HG02759 (cell line): ENCODE measurements at regions not wholly inside any gene's neighbourhood (a gene's known extent, or its start where the extent isn't known, plus 50 kb on each side); places are given as distances from the start of the nearest gene placed in this dataset.

Experiments used
- ATAC-seq: cut with Tn5 transposase; IDR thresholded peaks from one replicate; pipeline ENCODE4 v1.9.1; 2021; ENCODE audit warnings: mild to moderate bottlenecking, moderate library complexity; ENCODE audit not compliant: unreplicated experiment

DNA sequence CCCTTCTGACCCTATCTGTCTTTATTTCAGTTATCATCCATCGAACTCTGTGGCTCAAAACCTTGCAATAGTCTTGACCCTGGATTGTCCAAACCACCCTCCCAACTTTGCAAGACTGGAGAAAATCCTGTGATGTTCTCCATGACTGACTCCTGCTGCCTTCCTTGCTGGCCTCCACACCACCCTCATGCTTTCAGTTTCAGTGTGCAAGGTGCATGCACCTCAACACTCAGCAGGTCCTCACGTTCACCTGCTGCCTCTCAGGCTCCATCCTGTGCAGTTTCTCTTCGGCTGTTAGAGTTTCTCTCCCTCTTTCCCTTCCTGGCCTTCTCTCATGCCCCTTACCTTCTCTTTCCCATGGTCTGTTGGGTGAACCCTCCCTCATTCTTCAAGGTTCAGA is 59.4 kb upstream of the ASIC2 start:
- ATAC-seq = no peak

- no peak for ATAC-seq
Measured at GRCh38 chr17:33356266-33356665, 63.2 kb upstream of the ASIC2 start.

DNA sequence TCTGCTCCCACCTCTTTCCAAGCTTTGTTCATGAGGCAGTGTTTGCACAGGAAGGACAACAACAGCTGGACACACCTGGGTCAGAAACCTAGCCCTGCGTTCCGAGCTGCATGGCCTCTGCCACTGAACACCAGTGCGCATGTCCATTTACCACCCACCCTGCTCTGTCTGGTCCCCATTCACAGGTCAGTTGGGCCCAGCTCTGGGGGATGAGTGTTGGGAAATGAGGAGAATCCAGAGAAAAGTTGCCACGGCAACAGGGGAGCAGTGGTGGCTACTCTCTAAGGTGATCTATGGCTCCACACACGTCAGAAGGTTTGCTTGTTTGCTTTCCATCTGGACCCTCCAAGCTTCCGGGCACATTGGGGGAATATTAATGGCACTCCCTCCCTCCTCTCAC is 70.4 kb upstream of the ASIC2 start:
- no peak for ATAC-seq

DNA sequence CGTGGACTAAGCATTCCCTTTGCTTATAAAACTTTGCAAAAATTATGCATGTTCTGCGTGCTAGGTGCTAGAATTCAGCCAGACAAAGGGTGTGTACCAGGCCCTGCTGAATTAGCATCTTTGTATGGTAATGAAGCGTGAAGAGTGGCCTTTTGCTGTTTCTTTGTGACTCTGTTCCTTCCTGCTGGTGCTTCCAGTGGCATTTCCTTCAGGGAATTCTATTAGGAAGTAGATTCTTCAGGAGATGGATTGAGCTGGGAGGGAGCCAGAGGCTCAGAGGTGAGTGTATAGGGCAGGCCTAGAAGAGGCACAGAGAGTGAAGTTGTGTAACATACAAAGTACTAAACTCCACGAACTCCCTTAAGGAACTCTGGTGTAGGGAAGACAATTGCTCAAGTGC is 73.9 kb upstream of the ASIC2 start:
- no peak for ATAC-seq

DNA sequence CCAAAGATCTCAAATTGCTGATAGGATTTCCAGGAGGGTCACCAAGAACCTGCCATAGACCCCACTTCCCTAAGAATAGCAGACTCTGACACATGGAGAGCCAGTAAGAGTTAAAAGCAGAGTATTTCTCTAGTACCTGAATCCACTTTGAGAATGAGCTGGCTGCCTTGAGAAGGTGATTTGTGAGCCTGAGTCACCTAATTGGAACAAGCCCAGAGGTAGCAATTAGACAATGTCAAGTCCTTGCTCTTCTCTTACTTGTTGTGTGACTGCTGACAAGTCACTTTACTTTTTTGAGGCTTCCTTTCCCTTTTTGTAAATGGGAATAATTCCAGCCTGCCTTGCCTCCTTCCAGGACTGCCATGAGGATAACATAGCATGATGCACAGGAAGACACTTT is 76.1 kb upstream of the ASIC2 start:
- ATAC-seq = no peak

DNA sequence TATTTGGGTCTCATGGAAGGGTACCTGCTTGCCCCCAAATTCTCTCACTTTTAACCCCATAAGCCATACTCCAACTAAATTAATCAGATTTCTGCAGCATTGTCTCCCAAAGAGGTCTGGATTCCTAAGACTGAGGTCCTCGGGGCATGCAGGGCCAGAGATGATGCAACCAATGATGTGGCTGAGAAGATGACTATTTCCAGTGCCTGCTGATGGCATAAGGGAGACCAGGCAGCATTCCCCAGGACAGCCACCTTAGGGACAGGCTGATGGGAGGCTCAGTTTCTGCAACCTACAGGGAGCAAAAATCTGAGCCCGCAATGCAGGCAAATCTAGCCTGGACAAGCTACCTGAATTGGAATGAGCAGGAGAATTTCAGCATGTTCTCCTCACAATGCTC is 76.8 kb upstream of the ASIC2 start:
- no peak for ATAC-seq

DNA sequence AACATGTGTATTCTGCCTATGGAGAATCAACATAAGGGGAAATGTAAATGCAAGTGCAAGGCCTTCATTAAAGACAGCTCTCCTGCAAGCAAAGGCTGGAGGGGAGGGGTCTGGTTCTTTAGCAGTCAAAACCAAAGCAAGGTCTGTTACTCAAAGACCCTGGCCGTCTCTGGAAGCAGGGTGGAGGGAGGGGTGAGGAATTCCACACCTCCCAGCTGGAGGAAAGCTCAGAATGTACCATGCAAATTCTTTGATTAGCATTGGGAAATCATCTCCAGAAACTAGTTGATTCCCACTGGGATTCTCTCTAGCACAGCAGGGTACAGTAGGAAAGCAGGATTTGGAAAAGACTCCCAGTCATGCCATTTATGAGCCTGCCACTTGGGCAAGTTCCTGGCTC is 77.3 kb upstream of the ASIC2 start:
- no peak for ATAC-seq

DNA sequence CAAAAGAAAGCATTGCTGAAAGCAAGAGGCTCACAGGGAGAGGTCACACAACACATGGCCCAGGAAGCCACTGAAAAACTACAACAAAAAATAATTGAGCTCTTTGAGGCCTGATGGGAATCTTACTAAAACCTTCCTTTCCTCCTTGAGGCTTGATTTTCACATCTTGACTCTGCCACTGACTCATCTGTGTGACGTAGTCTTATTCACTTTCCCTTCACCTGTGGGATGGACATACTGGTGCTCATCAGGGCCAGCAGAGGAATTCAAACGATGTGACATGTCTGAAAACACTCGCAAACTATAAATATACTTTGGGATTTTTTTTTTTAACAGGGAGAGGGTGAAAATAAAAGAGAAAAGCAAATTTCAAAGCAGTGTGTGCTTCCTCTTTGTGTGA is 78.3 kb upstream of the ASIC2 start:
- ATAC-seq = no peak

- no peak for ATAC-seq
Measured at GRCh38 chr17:33373273-33373672, 80.2 kb upstream of the ASIC2 start.

DNA sequence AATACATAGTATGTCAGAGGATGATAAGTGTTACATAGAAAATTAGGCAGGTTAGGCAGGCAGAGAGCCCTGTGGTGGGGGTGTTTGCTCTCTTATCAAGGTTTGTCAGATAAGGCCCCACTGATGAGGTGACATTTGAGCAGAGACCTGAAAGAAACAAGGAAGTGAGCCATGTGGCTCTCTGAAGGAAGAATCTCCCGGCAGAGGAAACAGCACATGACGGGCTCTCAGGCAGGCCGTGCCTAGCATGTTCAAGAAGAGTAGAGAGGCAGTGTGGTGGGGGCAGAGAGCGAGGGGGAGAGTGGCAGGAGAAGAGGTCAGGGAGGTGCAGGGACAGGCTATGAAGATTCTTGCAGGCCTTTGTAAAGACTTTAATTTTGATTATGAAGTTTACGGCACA is 82.0 kb upstream of the ASIC2 start:
- no peak for ATAC-seq

GRCh38 chr17:33375783-33376182 is 82.7 kb upstream of the ASIC2 start:
- no peak for ATAC-seq

DNA sequence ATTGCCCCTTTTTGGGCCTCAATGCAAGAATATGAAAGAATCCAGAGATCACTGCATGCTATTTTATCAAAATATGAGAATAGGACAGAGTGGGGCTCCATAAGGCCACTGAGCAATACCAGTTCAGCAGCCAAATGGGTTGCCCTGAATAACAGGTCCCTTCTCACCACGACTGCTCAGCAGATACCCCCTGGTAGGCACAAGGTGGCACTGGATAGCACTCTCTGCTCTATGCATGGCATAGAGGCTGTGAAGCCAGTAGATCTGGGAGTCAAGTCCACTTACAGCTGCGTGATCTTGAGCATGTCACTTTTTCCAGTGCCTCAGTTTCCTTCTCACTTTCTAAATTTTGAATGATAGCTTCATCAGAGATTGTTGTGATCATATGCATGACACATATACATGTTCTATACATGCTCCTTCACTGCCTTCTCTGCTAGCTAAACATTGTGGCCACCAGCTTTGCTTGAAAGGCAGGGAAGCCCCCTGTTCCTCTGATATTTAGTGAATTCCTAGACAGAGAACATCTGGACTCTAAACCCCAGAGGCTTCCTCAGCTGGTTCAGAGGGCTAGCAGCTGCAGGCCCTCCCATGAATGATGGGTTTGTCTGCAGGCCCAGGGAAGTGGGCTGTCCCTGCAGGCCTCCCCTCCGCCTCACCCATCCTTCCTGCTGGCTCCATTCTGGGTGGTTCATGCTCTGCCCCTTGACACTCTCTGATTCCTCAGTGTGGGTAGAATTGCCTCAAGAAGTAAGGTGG is 84.9 kb upstream of the ASIC2 start:
- ATAC-seq = no peak

DNA sequence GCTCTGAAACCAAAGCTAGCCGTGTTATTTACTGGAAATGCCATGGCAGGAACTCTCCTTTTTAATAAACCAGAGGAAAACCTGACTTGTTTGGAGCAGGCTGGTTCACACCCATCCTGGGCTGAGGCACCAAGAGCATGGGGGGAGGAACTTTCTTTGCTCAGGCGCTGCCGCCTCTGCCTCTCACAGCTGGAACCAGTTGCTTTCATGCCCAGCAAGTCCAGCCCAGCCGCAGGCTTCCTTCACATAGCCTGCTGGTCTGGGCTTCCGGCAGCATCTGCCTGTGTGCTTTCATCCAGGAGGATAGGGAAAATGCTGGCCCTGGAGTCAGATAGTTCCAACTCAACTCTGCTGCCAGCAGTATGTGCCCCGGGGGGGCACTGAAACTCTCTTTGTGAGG is 88.1 kb upstream of the ASIC2 start:
- ATAC-seq = no peak

DNA sequence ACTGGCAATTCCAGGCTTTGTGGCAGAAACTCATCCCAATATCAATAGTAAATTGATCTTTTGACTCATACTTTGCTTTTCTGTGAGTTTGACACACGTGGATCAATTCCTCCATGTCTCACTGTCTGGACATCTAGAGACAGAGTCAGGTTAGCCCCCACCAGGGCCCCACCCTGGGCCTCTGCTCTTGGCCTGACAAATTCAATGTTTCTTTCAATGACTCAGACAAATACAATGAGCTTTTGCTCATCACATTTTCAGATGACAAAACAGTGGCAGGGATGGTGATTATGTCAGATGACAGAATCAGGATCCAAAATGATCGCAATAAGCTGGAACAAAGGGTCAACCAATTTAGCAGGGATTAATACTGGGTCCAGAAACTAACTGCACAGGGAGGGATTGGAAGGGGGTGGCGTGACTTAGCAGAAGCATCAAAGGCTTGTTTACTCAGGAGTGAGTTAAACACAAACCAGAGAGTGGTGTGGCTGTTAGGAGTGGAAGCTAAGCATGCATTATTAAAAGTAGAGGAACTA is 90.5 kb upstream of the ASIC2 start:
- ATAC-seq = no peak

GRCh38 chr17:33385133-33385532 is 92.0 kb upstream of the ASIC2 start:
- no peak for ATAC-seq

DNA sequence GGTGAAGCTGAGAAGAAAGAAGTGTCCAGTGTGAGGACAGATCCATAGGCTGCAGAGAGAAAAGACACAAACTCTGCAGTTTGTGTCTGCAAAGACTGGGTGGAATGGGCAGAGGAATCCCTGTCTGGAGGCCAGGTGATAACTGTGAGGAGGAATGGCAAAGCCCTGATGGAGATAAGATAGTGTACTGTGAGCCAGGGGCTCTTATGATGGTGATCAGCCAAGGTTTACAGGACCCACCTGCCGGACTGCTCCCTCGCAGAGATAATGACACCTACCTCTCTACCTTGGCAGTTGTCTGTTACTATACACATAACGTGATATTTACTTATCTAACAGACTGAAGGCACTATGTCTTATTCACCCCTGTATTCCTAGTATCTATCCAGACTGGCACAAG is 92.6 kb upstream of the ASIC2 start:
- no peak for ATAC-seq

DNA sequence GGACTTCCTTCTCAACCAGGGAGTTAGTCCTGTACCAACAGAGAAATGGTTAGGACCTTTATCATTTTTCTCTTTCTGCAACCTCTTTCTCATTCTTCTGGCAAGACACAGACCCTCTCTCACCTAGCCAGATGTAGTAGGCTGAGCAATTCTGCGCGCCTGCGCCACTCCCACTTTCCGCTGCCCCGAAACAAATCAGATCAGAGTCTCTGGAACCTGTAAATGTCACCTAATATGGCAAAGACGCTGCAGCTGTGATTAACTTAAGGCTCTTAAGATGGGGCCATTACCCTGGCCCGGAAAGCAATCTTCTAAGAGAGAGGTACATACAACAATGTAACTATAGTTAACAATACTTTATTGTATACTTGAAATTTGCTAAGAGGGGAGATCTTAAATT is 94.3 kb upstream of the ASIC2 start:
- ATAC-seq = no peak

GRCh38 chr17:33389504-33390135 is 96.5 kb upstream of the ASIC2 start:
- no peak for ATAC-seq

DNA sequence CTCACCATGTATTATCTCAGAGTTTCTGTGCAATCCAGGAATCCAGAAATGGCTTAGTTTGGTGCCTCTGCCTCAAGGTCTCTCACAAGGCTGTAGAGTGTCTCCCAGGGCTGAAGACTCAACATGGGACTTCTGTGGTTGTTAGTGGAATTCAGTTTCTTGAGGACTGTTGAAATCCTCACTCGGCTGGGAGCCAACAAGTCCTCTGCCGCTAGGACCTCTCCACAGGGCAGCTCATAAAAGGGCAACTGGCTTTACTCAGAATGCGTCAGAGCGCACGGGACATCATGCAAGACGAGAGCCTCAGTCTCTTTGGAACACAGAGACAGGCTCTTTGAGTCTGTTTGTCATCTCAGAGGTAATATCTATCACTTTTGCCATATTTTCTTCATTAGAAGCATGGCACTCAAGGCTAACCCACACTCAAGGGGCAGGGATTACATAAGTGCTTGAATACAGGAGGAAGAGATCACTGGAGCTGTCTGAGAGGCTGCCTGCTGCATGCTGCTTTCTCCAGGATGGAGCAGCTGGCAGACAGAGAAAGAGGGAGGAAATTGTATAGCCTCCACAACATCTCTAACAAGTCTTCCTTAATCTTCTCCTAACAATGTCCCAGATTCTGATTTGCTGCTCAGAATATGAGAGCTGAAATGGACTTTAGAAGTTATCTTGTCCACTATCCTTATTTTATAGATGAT is 97.5 kb upstream of the ASIC2 start:
- ATAC-seq = no peak

GRCh38 chr17:33396818-33397217 is 103.7 kb upstream of the ASIC2 start:
- no peak for ATAC-seq

- no peak for ATAC-seq
Measured at GRCh38 chr17:33398386-33398785, 105.3 kb upstream of the ASIC2 start.

GRCh38 chr17:33401249-33401648 is 108.2 kb upstream of the ASIC2 start:
- no peak for ATAC-seq
